HFFc6 (cell line): ENCODE measurements at regions not wholly inside any gene's neighbourhood (a gene's known extent, or its start where the extent isn't known, plus 50 kb on each side); places are given as distances from the start of the nearest gene placed in this dataset.
A peak's percentile ranks its signal among the peaks of the same experiment; 100 is the strongest.

Experiments used
- DNase-seq: peaks from one replicate; pipeline ENCODE4 v3.0.0-alpha.2; 2018
- H3K27ac Mint-ChIP-seq: 2 replicates; pipeline ENCODE4 v1.8.0; 2020; ENCODE audit warnings: mild to moderate bottlenecking, mixed read lengths
- H3K27me3 Mint-ChIP-seq: 2 replicates; pipeline ENCODE4 v1.8.0; 2021; ENCODE audit warnings: mild to moderate bottlenecking, moderate library complexity, mixed read lengths; ENCODE audit not compliant: insufficient read depth
- H3K36me3 Mint-ChIP-seq: 2 replicates; pipeline ENCODE4 v1.8.0; 2021; ENCODE audit warnings: low read depth, mixed read lengths
- H3K4me1 Mint-ChIP-seq: 2 replicates; pipeline ENCODE4 v1.8.0; 2020; ENCODE audit warnings: low read depth, mixed read lengths
- H3K4me3 Mint-ChIP-seq: 2 replicates; pipeline ENCODE4 v1.8.0; 2020; ENCODE audit warnings: mild to moderate bottlenecking, moderate library complexity, mixed read lengths
- H3K9me3 Mint-ChIP-seq: 2 replicates; pipeline ENCODE4 v1.8.0; 2020; ENCODE audit warnings: mild to moderate bottlenecking, mixed read lengths
- CTCF ChIP-seq: fragments of 200-600 bp; sonication (generic); IDR thresholded peaks from 2 replicates; pipeline ENCODE4 v1.5.0; 2021; ENCODE audit warnings: antibody characterized with exemption, mild to moderate bottlenecking

- Mint-ChIP-seq H3K27ac (no peak overlapping the region), H3K36me3 (peaks cover 13% of the 10 kb centered on the region), H3K27me3 (no peaks in the 10 kb centered on the region), H3K4me3 (no peak overlapping the region), H3K9me3 (peaks cover 22% of the 10 kb centered on the region), H3K4me1 (peaks cover 42% of the 10 kb centered on the region)
- TF ChIP-seq CTCF = no peak
- DNase-seq = no peak
Observed at GRCh38 chr2:234691968-234692955, 195.4 kb upstream of the ARL4C start.

GRCh38 chr2:234691214-234691575, 194.3 kb upstream of the ARL4C start:
- peaks cover 12% of the 10 kb centered on the region for H3K9me3 Mint-ChIP-seq
- no peaks in the 10 kb centered on the region for H3K27me3 Mint-ChIP-seq
- H3K27ac Mint-ChIP-seq = no peak overlapping the region; the same call in 1 of the 2 replicates
- DNase-seq = no peak
- H3K4me1 Mint-ChIP-seq = peaks cover 52% of the 10 kb centered on the region
- H3K4me3 Mint-ChIP-seq = peak overlapping the region; percentile 38; the same call in 1 of the 2 replicates
- peaks cover 4% of the 10 kb centered on the region for H3K36me3 Mint-ChIP-seq
- TF ChIP-seq CTCF = no peak

GRCh38 chr2:234690569-234691213, 193.8 kb upstream of the ARL4C start:
- no peak for DNase-seq
- H3K9me3 Mint-ChIP-seq = peaks cover 6% of the 10 kb centered on the region
- no peaks in the 10 kb centered on the region for H3K27me3 Mint-ChIP-seq
- H3K27ac Mint-ChIP-seq = no peak overlapping the region; the same call in 1 of the 2 replicates
- TF ChIP-seq CTCF = no peak
- peaks cover 57% of the 10 kb centered on the region for H3K4me1 Mint-ChIP-seq
- no peaks in the 10 kb centered on the region for H3K36me3 Mint-ChIP-seq
- no peak overlapping the region; the same call in 1 of the 2 replicates for H3K4me3 Mint-ChIP-seq

DNA sequence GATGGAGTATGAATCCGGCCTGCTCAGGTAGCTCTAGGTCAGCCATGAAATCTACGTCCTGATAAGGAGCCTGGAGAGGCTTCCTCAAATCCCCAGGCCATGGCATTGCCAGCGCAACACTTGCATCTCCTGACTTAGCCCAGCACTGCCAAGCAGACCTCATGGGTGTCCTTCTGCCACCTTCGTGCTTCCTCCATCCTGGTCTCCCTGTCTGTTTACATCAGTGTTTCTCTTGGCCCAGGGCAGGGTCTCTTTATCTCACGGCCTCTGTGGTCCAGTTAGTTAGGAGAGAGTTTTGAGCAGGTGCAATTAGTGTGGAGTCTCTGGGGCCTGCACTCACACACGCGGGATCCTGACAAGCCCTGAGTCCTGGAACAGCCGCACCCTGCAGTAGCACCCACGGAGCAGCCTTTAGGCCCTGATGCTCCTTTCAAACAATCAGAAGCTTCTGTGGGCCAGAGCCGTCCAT, 193.1 kb upstream of the ARL4C start:
- peaks cover 4% of the 10 kb centered on the region; the same call in 1 of the 2 replicates for H3K9me3 Mint-ChIP-seq
- no peak overlapping the region for H3K27ac Mint-ChIP-seq
- DNase-seq = no peak
- no peak overlapping the region for H3K4me3 Mint-ChIP-seq
- no peak for TF ChIP-seq CTCF
- H3K36me3 Mint-ChIP-seq = no peaks in the 10 kb centered on the region
- no peaks in the 10 kb centered on the region for H3K27me3 Mint-ChIP-seq
- peaks cover 57% of the 10 kb centered on the region for H3K4me1 Mint-ChIP-seq

DNA sequence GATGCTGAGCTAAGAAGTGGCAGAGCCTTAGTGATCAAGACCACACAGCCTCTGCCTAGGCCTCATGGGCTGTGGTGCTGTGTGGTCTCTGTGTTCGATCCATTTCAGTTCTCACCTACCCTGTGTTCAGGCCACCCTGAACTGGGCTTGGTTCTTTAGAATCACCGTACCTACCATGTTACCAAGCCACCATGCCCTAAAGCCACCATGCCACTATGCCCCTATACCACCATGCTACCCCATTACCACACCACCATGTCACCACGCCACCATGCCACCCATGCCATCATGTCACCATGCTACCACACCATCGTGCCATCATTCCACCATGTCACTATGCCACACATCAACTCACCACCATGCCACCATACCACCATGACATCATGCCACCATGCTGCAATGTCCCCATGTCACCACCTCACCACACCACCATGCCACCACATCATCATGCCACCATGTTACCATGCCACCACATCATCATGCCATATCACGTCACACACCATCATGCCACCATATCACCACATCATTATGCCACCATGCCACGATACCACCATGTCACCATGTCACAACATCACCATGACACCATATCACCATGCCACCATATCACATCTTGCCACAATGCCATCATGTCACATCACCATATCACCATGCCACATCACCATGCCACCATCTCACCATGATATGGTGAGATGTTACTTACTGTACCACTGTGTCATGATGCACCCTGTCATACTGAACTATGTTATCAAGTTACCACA, 191.0 kb upstream of the ARL4C start:
- Mint-ChIP-seq H3K36me3 (peaks cover under 1% of the 10 kb centered on the region; the same call in 1 of the 2 replicates), H3K27ac (no peak overlapping the region), H3K27me3 (no peaks in the 10 kb centered on the region), H3K4me3 (no peak overlapping the region), H3K9me3 (no peaks in the 10 kb centered on the region), H3K4me1 (peaks cover 49% of the 10 kb centered on the region)
- no peak for DNase-seq
- TF ChIP-seq CTCF = no peak
